Testis (tissue), 2 donors: ENCODE measurements at regions not wholly inside any gene's neighbourhood (a gene's known extent, or its start where the extent isn't known, plus 50 kb on each side); places are given as distances from the start of the nearest gene placed in this dataset.

Source experiments
- DNase-seq: peaks from one replicate; pipeline ENCODE4 v3.0.0-alpha.2; 2019
- H3K27ac ChIP-seq, 2 donors: fragments of 200-600 bp; sonication (generic); one replicate each; pipeline ENCODE4 v1.5.1; 2019
- H3K27me3 ChIP-seq: fragments of 200-600 bp; sonication (generic); one replicate; pipeline ENCODE4 v1.5.1; 2019
- H3K36me3 ChIP-seq: fragments of 200-600 bp; sonication (generic); one replicate; pipeline ENCODE4 v1.5.1; 2017; ENCODE audit warnings: low read depth; ENCODE audit errors: missing control alignments
- H3K4me1 ChIP-seq: fragments of 200-600 bp; sonication (generic); one replicate; pipeline ENCODE4 v1.5.1; 2019
- H3K4me3 ChIP-seq, 2 donors: fragments of 200-600 bp; sonication (generic); one replicate each; pipeline ENCODE4 v1.5.1; 2017 to 2019
- H3K9me3 ChIP-seq: fragments of 200-600 bp; sonication (generic); one replicate; pipeline ENCODE4 v1.5.1; 2017
- POLR2A ChIP-seq: fragments of 450-650 bp; IDR thresholded peaks from one replicate; pipeline ENCODE4 v1.6.1; 2017; ENCODE audit warnings: antibody characterized with exemption, mild to moderate bottlenecking, moderate library complexity
- WGBS, 2 donors: methylation state at CpG; one replicate each; pipeline ENCODE4 v1.1.5; 2018; 5-methylcytosine and 5-hydroxymethylcytosine counted together
- intact Hi-C: fragments of 100-400 bp; cut with DNase I; formaldehyde crosslinking; loops from one replicate; pipeline ENCODE4 v1.15.1; 2023; ENCODE audit warnings: low total_unique reads
- TF ChIP-seq, protein P1 (sequence below), 3 experiments: fragments of 450-650 bp in 2 of 3; fragments of 200-600 bp in 1 of 3; sonication (generic) in 1 of 3; IDR thresholded peaks; one replicate each; pipeline ENCODE4 v1.5.1; 2016 to 2019; ENCODE audit warnings: antibody characterized with exemption in 3 of 3, mild to moderate bottlenecking in 2 of 3, moderate library complexity in 1 of 3

GRCh38 chr6:166046226-166046625 is 121.4 kb downstream of the TBXT start:
- no peak for DNase-seq
- H3K4me1 ChIP-seq, result no peaks in the 10 kb centered on the region
- no peak overlapping the region for H3K27ac ChIP-seq
- 87 to 93% methylated on average over 2 of the region's 2 CpGs for WGBS, 2 donors
- TF ChIP-seq, protein P1, sequence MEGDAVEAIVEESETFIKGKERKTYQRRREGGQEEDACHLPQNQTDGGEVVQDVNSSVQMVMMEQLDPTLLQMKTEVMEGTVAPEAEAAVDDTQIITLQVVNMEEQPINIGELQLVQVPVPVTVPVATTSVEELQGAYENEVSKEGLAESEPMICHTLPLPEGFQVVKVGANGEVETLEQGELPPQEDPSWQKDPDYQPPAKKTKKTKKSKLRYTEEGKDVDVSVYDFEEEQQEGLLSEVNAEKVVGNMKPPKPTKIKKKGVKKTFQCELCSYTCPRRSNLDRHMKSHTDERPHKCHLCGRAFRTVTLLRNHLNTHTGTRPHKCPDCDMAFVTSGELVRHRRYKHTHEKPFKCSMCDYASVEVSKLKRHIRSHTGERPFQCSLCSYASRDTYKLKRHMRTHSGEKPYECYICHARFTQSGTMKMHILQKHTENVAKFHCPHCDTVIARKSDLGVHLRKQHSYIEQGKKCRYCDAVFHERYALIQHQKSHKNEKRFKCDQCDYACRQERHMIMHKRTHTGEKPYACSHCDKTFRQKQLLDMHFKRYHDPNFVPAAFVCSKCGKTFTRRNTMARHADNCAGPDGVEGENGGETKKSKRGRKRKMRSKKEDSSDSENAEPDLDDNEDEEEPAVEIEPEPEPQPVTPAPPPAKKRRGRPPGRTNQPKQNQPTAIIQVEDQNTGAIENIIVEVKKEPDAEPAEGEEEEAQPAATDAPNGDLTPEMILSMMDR (IDR thresholded peaks at IDR 0.05), result no peak
- TF ChIP-seq POLR2A, result no peak
- no peaks in the 10 kb centered on the region for H3K36me3 ChIP-seq
- no peak overlapping the region for H3K4me3 ChIP-seq
- intact Hi-C loops, result no loop called here
- no peaks in the 10 kb centered on the region for H3K9me3 ChIP-seq
- no peaks in the 10 kb centered on the region for H3K27me3 ChIP-seq

DNA sequence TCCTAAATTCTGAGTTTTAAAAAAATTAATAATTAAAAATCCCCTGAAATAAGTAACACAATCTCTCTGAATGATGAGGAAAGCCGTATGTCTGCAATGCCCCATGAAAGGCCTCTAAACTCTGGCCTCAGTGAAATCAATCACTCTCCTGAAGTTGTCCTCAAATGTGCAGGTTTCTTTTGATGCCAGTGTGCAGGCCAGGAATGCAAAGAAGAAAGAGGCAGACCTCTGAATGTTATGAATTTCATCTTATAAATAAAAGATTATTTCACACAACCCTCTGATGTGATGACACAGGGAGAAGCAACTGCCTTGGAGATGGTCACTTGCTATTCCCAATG is 121.8 kb downstream of the TBXT start:
- 50 to 55% methylated on average over 1 of the region's 1 CpG for WGBS, 2 donors
- Histone ChIP-seq H3K9me3 (no peaks in the 10 kb centered on the region), H3K27me3 (no peaks in the 10 kb centered on the region), H3K4me1 (no peaks in the 10 kb centered on the region), H3K4me3 (no peak overlapping the region), H3K27ac (no peak overlapping the region), H3K36me3 (no peaks in the 10 kb centered on the region)
- intact Hi-C loops, result no loop called here
- no peak for TF ChIP-seq POLR2A
- TF ChIP-seq, protein P1 (IDR thresholded peaks at IDR 0.05), result no peak
- DNase-seq, result no peak

DNA sequence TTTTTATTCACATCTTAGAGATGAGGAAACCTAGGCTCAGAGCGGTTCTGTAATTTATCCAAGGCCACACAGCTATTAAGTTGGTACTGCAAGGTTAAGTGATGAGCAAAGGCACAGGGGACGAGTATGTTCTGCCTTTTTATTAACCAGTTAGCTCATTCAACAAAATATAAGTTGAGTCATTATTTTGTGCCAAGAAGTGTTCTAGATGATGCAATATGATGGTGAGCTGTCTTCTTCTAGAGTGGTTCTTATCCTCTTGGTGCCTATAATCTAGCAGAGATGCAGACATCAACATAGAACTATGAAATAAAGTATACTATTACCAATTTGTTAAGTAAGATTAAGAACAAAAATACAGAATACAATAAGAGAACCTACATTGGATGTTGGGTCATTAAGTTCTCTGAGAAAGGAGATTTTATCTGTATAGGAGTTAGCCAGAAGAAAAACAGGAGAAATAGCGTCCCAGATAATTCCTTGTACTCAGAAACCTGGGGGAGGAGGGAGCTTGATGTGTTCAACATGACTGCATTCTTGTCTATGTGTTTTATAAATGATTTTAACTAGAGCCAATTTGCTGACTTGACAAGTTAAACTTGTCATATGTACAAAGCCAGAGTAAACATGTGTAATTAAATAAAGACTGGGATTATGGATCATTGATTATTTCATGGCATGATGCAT is 122.3 kb downstream of the TBXT start:
- H3K9me3 ChIP-seq, result no peaks in the 10 kb centered on the region
- H3K36me3 ChIP-seq, result no peaks in the 10 kb centered on the region
- intact Hi-C loops, result no loop called here
- no peaks in the 10 kb centered on the region for H3K4me1 ChIP-seq
- TF ChIP-seq, protein P1 (IDR thresholded peaks at IDR 0.05), result no peak
- no peak for TF ChIP-seq POLR2A
- no peak overlapping the region for H3K4me3 ChIP-seq
- 67 to 69% methylated on average over 3 of the region's 3 CpGs for WGBS, 2 donors
- DNase-seq, result no peak
- no peaks in the 10 kb centered on the region for H3K27me3 ChIP-seq
- no peak overlapping the region for H3K27ac ChIP-seq

DNA sequence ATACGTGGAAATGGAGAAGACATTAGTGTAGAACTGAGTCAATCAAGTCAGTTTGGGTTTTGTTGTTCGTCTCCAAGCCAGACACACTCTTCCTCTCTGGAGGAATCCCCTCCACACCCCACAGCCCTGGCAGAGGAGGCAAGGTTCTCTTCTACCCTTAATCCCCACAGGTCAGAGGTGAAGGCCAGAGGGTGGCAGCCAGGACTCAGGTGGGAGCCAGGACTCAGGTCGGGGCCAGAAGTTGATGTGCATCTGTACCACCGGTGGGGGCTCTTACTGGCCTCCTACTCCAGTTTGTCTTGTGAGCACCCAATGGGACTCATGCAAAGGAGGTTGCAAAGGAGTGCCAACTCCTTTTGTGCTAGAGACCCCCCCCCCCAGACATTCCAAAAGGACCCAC is 126.4 kb downstream of the TBXT start:
- no peak overlapping the region for H3K27ac ChIP-seq
- no peak overlapping the region for H3K4me3 ChIP-seq
- H3K4me1 ChIP-seq, result no peaks in the 10 kb centered on the region
- H3K27me3 ChIP-seq, result no peaks in the 10 kb centered on the region
- intact Hi-C loops, result no loop called here
- 83 to 92% methylated on average over 4 of the region's 4 CpGs for WGBS, 2 donors
- no peaks in the 10 kb centered on the region for H3K36me3 ChIP-seq
- no peak for DNase-seq
- no peak for TF ChIP-seq POLR2A
- TF ChIP-seq, protein P1 (IDR thresholded peaks at IDR 0.05), result no peak
- no peaks in the 10 kb centered on the region for H3K9me3 ChIP-seq

- Histone ChIP-seq H3K27ac (no peak overlapping the region), H3K36me3 (no peaks in the 10 kb centered on the region), H3K4me1 (no peaks in the 10 kb centered on the region), H3K27me3 (no peaks in the 10 kb centered on the region), H3K9me3 (no peaks in the 10 kb centered on the region), H3K4me3 (no peak overlapping the region)
- 69 to 77% methylated on average over 4 of the region's 4 CpGs for WGBS, 2 donors
- TF ChIP-seq POLR2A, result no peak
- TF ChIP-seq, protein P1 (IDR thresholded peaks at IDR 0.05), result no peak
- intact Hi-C loops, result no loop called here
- DNase-seq, result no peak
Measured at GRCh38 chr6:166040292-166040691, 127.4 kb downstream of the TBXT start.
